Neutrophil (primary cell): ENCODE measurements at regions not wholly inside any gene's neighbourhood (a gene's known extent, or its start where the extent isn't known, plus 50 kb on each side); places are given as distances from the start of the nearest gene placed in this dataset.

Experiments
- H3K27ac ChIP-seq: fragments of 200-600 bp; sonication (generic); 2 replicates; pipeline ENCODE4 v1.5.1; 2016; ENCODE audit warnings: mild to moderate bottlenecking, moderate library complexity
- H3K27me3 ChIP-seq: fragments of 200-600 bp; sonication (generic); 2 replicates; pipeline ENCODE4 v1.6.0; 2016; ENCODE audit warnings: mild to moderate bottlenecking
- H3K36me3 ChIP-seq: fragments of 200-600 bp; sonication (generic); 2 replicates; pipeline ENCODE4 v1.5.1; 2017
- H3K4me1 ChIP-seq, 2 experiments: fragments of 200-600 bp in 1 of 2; sonication (generic) in 1 of 2; 1 replicate in 1 of 2; 2 replicates in 1 of 2; pipeline versions ENCODE4 v1.5.1 to v1.6.1; 2013 to 2016; ENCODE audit warnings: low read depth in 1 of 2, low read length in 1 of 2, mild to moderate bottlenecking in 1 of 2, moderate library complexity in 1 of 2; ENCODE audit not compliant: control insufficient read depth in 1 of 2, insufficient read depth in 1 of 2
- H3K4me3 ChIP-seq, 2 experiments: fragments of 200-600 bp in 1 of 2; sonication (generic) in 1 of 2; 1 replicate in 1 of 2; 2 replicates in 1 of 2; pipeline ENCODE4 v1.5.1; 2013 to 2016; ENCODE audit warnings: low read depth in 1 of 2, low read length in 1 of 2, mild to moderate bottlenecking in 1 of 2, moderate library complexity in 1 of 2
- H3K9me3 ChIP-seq: fragments of 200-600 bp; sonication (generic); 2 replicates; pipeline ENCODE4 v1.5.1; 2016
- TF ChIP-seq, protein P1 (sequence below): fragments of 200-600 bp; sonication (generic); IDR thresholded peaks from 2 replicates; pipeline ENCODE4 v1.5.1; 2016; ENCODE audit warnings: antibody characterized with exemption

GRCh38 chr2:235212501-235213158, 260.8 kb downstream of the SH3BP4 start:
- Histone ChIP-seq H3K27ac (no peak overlapping the region), H3K4me3 (no peak overlapping the region), H3K9me3 (no peaks in the 10 kb centered on the region), H3K27me3 (no peaks in the 10 kb centered on the region), H3K36me3 (no peaks in the 10 kb centered on the region), H3K4me1 (no peaks in the 10 kb centered on the region)
- TF ChIP-seq, protein P1, sequence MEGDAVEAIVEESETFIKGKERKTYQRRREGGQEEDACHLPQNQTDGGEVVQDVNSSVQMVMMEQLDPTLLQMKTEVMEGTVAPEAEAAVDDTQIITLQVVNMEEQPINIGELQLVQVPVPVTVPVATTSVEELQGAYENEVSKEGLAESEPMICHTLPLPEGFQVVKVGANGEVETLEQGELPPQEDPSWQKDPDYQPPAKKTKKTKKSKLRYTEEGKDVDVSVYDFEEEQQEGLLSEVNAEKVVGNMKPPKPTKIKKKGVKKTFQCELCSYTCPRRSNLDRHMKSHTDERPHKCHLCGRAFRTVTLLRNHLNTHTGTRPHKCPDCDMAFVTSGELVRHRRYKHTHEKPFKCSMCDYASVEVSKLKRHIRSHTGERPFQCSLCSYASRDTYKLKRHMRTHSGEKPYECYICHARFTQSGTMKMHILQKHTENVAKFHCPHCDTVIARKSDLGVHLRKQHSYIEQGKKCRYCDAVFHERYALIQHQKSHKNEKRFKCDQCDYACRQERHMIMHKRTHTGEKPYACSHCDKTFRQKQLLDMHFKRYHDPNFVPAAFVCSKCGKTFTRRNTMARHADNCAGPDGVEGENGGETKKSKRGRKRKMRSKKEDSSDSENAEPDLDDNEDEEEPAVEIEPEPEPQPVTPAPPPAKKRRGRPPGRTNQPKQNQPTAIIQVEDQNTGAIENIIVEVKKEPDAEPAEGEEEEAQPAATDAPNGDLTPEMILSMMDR: no peak

- Histone ChIP-seq H3K27me3 (no peaks in the 10 kb centered on the region), H3K27ac (no peak overlapping the region), H3K9me3 (no peaks in the 10 kb centered on the region), H3K4me1 (no peaks in the 10 kb centered on the region), H3K36me3 (no peaks in the 10 kb centered on the region), H3K4me3 (no peak overlapping the region)
- TF ChIP-seq, protein P1: no peak
Observed at GRCh38 chr2:235215248-235215647, 263.4 kb downstream of the SH3BP4 start.

- no peak overlapping the region for H3K4me3 ChIP-seq
- H3K27ac ChIP-seq: no peak overlapping the region
- TF ChIP-seq, protein P1: no peak
- H3K36me3 ChIP-seq: no peaks in the 10 kb centered on the region
- H3K27me3 ChIP-seq: no peaks in the 10 kb centered on the region
- no peaks in the 10 kb centered on the region for H3K4me1 ChIP-seq
- no peaks in the 10 kb centered on the region for H3K9me3 ChIP-seq
Observed at GRCh38 chr2:235216901-235217300, 265.1 kb downstream of the SH3BP4 start.

DNA sequence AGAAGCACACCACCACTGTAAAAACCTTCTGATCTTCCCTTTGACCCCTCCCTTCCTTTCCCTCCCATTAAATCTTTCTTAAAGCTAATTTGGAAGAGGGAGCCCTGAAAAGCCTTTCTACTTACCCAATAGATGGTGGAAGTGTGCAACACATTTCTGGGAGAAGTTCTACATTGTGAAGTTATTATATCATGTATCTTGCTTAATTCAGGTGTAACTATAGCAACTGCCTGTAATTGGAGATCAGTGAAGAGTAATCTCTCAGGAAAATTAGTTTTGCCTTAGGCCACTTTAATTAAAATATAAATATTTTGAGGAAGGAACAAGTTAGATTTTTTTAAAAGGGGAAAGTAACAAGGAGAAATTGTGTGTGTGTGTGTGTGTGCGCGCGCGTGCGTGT, 266.0 kb downstream of the SH3BP4 start:
- H3K4me1 ChIP-seq: no peaks in the 10 kb centered on the region
- no peaks in the 10 kb centered on the region for H3K9me3 ChIP-seq
- no peak overlapping the region for H3K4me3 ChIP-seq
- TF ChIP-seq, protein P1: no peak
- no peak overlapping the region for H3K27ac ChIP-seq
- no peaks in the 10 kb centered on the region for H3K27me3 ChIP-seq
- H3K36me3 ChIP-seq: no peaks in the 10 kb centered on the region

DNA sequence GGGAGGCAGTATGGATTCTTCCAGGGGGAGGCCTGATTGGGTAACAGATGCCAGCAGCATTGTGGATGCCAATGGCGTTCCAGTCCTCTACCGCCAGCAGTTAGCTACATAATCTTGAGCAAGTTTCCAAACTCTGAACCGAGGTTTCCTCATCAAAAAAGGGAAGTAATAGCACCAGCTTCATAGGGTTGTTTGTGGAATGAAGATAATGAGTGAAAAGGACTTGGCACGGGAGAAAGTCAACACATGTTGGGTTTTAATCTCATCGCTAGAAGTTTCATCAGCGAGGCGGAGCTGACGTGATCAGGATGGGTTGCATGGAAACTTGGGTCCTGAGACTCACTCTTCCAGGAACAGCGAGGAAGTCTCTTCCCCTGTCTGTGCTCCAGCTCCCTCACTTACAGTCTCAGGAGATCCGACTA, 266.7 kb downstream of the SH3BP4 start:
- no peak overlapping the region for H3K27ac ChIP-seq
- no peaks in the 10 kb centered on the region for H3K27me3 ChIP-seq
- TF ChIP-seq, protein P1: no peak
- H3K36me3 ChIP-seq: no peaks in the 10 kb centered on the region
- no peak overlapping the region for H3K4me3 ChIP-seq
- H3K9me3 ChIP-seq: no peaks in the 10 kb centered on the region
- no peaks in the 10 kb centered on the region for H3K4me1 ChIP-seq

GRCh38 chr2:235219048-235219447, 267.2 kb downstream of the SH3BP4 start:
- Histone ChIP-seq H3K27ac (no peak overlapping the region), H3K4me1 (no peaks in the 10 kb centered on the region), H3K4me3 (no peak overlapping the region), H3K27me3 (no peaks in the 10 kb centered on the region), H3K9me3 (no peaks in the 10 kb centered on the region), H3K36me3 (no peaks in the 10 kb centered on the region)
- TF ChIP-seq, protein P1: no peak
